Upper lobe of left lung (tissue), 4 donors: ENCODE measurements at regions not wholly inside any gene's neighbourhood (a gene's known extent, or its start where the extent isn't known, plus 50 kb on each side); places are given as distances from the start of the nearest gene placed in this dataset.

Experiments used
- CTCF ChIP-seq, 6 experiments: fragments of 450-650 bp in 4 of 6; fragments of 200-600 bp in 2 of 6; sonication (generic) in 2 of 6; IDR thresholded peaks; one replicate each; pipeline ENCODE4 v1.5.1; 2016 to 2019; ENCODE audit warnings: antibody characterized with exemption in 6 of 6
- EP300 ChIP-seq, 4 donors: sonication (generic); formaldehyde crosslinking; IDR thresholded peaks; one replicate each; pipeline ENCODE4 v1.5.1; 2017; ENCODE audit warnings: antibody characterized with exemption in 4 of 4, control low read depth in 2 of 4

GRCh38 chr3:107441617-107442016, 64.4 kb downstream of the CCDC54 start:
- TF ChIP-seq CTCF (IDR thresholded peaks at IDR 0.05) (no peak), EP300 (IDR thresholded peaks at IDR 0.05) (no peak)
